NT2/D1 (cell line): ENCODE measurements at regions not wholly inside any gene's neighbourhood (a gene's known extent, or its start where the extent isn't known, plus 50 kb on each side); places are given as distances from the start of the nearest gene placed in this dataset.

Experiments used
- YY1 ChIP-seq: IDR thresholded peaks from 2 replicates; pipeline ENCODE4 v1.6.1; 2011; ENCODE audit not compliant: insufficient read length, insufficient read depth
- ZNF274 ChIP-seq: IDR thresholded peaks from 2 replicates; pipeline ENCODE4 v1.6.1; 2011; ENCODE audit warnings: mild to moderate bottlenecking, low read depth, low read length

- TF ChIP-seq YY1: no peak
- no peak for TF ChIP-seq ZNF274
Measured at GRCh38 chr9:16031486-16031885, 478.6 kb downstream of the CCDC171 start.
